ENCODE measurements at regions not wholly inside any gene's neighbourhood (a gene's known extent, or its start where the extent isn't known, plus 50 kb on each side); places are given as distances from the start of the nearest gene placed in this dataset.
"Not testable (repeated sequence)": the region's sequence is repeated elsewhere in the genome, so short reads cannot be mapped to it uniquely, and the experiment has no call there.

DNA sequence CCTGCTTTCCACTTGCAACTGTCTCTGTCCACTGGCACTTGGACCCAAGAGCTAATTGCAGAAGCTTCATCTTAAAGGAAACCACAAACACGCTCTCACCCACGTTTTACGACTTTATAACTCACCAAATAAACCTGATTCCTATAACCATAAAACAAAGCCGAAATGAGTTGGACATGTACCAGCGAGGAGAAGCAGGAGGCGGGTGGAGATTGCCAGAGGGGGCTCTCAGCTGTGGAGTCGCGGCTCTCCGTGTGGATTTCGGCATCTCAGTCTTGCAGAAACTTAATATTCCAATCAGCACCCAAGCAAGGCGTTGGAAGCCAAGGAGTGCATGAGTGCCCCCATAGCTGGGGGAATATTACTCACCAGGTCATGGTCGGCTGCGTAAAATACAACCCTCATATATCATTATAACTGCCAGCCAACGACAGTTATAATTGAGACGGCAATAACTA lies 483.6 kb downstream of the MN1 start:
- no peak for DNase-seq (ENCODE audit: low read depth)
- TF ChIP-seq, protein P1, sequence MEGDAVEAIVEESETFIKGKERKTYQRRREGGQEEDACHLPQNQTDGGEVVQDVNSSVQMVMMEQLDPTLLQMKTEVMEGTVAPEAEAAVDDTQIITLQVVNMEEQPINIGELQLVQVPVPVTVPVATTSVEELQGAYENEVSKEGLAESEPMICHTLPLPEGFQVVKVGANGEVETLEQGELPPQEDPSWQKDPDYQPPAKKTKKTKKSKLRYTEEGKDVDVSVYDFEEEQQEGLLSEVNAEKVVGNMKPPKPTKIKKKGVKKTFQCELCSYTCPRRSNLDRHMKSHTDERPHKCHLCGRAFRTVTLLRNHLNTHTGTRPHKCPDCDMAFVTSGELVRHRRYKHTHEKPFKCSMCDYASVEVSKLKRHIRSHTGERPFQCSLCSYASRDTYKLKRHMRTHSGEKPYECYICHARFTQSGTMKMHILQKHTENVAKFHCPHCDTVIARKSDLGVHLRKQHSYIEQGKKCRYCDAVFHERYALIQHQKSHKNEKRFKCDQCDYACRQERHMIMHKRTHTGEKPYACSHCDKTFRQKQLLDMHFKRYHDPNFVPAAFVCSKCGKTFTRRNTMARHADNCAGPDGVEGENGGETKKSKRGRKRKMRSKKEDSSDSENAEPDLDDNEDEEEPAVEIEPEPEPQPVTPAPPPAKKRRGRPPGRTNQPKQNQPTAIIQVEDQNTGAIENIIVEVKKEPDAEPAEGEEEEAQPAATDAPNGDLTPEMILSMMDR (IDR thresholded peaks at IDR 0.05; ENCODE audit: low read depth, low read length, missing control alignments), result no peak
- H3K4me3 ChIP-seq (ENCODE audit: low read depth, low read length), result no peak overlapping the region

DNA sequence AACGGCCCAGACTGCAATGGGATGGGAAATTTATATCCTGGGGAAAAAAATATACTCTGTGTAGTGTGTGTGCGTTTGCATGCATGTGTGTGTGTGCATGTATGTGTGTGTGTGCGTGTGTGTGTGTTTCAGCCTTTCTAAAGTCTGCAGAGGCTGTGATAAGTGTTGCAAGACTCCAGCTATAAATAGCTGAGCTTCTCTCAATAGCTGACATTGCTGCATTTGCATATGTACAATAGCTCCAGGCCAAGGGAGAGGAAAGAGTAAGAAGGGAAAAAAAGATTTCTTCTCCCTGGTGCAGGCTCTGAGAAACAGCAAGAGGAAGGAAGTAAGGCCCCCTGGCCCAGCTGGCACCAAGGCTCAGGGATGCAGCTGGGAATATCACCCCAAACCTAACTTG lies 483.0 kb downstream of the MN1 start:
- no peak for DNase-seq (ENCODE audit: low read depth)
- TF ChIP-seq, protein P1 (IDR thresholded peaks at IDR 0.05; ENCODE audit: low read depth, low read length, missing control alignments), result no peak
- H3K4me3 ChIP-seq (ENCODE audit: low read depth, low read length), result no peak overlapping the region

DNA sequence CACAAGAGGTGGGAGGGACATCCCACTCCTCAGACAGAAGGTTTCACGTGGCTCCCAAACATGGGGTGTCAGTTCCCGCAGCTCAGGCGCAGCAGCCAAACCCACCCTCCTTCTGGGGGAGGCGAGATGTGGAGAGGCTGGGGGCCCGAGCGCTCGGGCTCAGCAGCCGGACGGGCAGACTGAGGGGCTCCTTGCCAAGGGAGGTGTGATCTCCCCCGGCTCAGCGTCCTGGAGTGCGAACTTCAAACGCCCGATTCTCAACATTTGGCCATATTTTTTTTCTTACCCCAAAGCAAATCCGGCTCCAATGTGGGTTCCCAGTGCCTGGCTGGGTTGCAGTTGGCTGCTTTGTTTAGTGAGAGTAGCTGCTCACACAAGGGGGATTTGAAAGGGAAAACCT lies 477.9 kb downstream of the MN1 start:
- TF ChIP-seq, protein P1 (IDR thresholded peaks at IDR 0.05; ENCODE audit: low read depth, low read length, missing control alignments), result no peak
- H3K4me3 ChIP-seq (ENCODE audit: low read depth, low read length), result no peak overlapping the region
- no peak for DNase-seq (ENCODE audit: low read depth)

GRCh38 chr22:27324908-27325307 lies 476.6 kb downstream of the MN1 start:
- H3K4me3 ChIP-seq (ENCODE audit: low read depth, low read length); DNase-seq (ENCODE audit: low read depth): not testable (repeated sequence)

GRCh38 chr22:27327497-27327896 lies 474.1 kb downstream of the MN1 start:
- H3K4me3 ChIP-seq (ENCODE audit: low read depth, low read length), result no peak overlapping the region
- TF ChIP-seq, protein P1 (IDR thresholded peaks at IDR 0.05; ENCODE audit: low read depth, low read length, missing control alignments), result no peak
- DNase-seq (ENCODE audit: low read depth), result no peak

DNA sequence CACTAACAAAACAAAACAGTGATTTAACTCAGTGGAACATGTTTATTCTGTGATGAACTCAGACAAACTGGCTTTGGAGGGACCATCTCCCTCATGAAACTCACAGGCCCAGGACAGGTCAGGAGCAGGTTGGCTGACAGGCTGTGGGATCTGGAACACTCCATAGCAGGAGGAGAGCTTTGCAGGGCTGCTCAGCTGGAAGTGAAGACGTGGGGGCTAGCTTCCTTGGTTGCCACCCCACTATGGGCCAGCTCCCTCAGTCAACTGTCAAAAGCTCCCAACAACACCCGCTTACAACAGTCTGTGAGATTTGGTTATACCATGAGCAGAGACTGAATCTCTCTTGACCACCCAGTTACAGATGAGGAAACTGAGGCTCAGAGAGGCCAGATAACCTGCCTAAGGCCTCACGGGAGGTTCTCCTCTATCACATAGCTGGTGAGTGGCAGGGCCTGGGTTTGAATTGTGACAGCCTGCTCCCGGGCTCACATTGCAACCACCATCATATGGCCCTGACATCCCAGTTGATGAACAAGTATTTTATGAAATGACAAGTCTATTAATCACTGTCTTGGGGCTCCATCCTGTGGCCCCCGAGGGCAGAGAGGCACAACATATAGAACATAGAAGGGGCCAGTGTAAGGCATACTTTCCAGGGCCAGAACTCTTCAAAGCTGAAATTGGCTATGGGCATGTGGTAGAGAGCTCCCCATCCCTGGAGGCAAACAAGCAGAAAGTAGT lies 473.4 kb downstream of the MN1 start:
- H3K4me3 ChIP-seq (ENCODE audit: low read depth, low read length), result no peak overlapping the region
- TF ChIP-seq, protein P1 (IDR thresholded peaks at IDR 0.05; ENCODE audit: low read depth, low read length, missing control alignments), result no peak
- no peak for DNase-seq (ENCODE audit: low read depth)

- H3K4me3 ChIP-seq (ENCODE audit: low read depth, low read length), result no peak overlapping the region
- no peak for DNase-seq (ENCODE audit: low read depth)
- TF ChIP-seq, protein P1 (IDR thresholded peaks at IDR 0.05; ENCODE audit: low read depth, low read length, missing control alignments), result no peak
These were observed 472.3 kb downstream of the MN1 start for GRCh38 chr22:27329131-27329850.
